SK-N-SH (cell line): ENCODE measurements at regions not wholly inside any gene's neighbourhood (a gene's known extent, or its start where the extent isn't known, plus 50 kb on each side); places are given as distances from the start of the nearest gene placed in this dataset.
"Not testable (repeated sequence)": the region's sequence is repeated elsewhere in the genome, so short reads cannot be mapped to it uniquely, and the experiment has no call there.

ENCODE experiments used
- GABPA ChIP-seq: IDR thresholded peaks from 2 replicates; pipeline ENCODE4 v1.4.0; 2012; ENCODE audit warnings: low read depth, mild to moderate bottlenecking
- MAX ChIP-seq: IDR thresholded peaks from 2 replicates; pipeline ENCODE4 v1.4.0; 2012; ENCODE audit warnings: low read depth
- RXRA ChIP-seq: IDR thresholded peaks from 2 replicates; pipeline ENCODE4 v1.4.0; 2012; ENCODE audit warnings: low read depth, mild to moderate bottlenecking, borderline replicate concordance
- USF2 ChIP-seq: fragments of 150-350 bp; IDR thresholded peaks from 2 replicates; pipeline ENCODE4 v1.6.1; 2017; ENCODE audit warnings: antibody characterized with exemption, low read length, low read depth, borderline replicate concordance
- YY1 ChIP-seq: IDR thresholded peaks from 2 replicates; pipeline ENCODE4 v1.4.0; 2012; ENCODE audit warnings: low read depth, mild to moderate bottlenecking

- not testable (repeated sequence) for TF ChIP-seq MAX, USF2, GABPA, RXRA, YY1
Measured at GRCh38 chr4:1580692-1581012, 103.5 kb downstream of the FAM53A start.
